HAP-1 (cell line): ENCODE measurements at regions not wholly inside any gene's neighbourhood (a gene's known extent, or its start where the extent isn't known, plus 50 kb on each side); places are given as distances from the start of the nearest gene placed in this dataset.

Source experiments
- DNase-seq, 2 experiments: peaks; one replicate each; pipeline ENCODE4 v3.0.0-alpha.2; 2016 to 2020; ENCODE audit warnings: low spot score in 2 of 2
- H3K27me3 ChIP-seq: fragments of 250-450 bp; sonication (Bioruptor Pico); 2 replicates; pipeline ENCODE4 v1.5.1; 2020; ENCODE audit warnings: low read depth, mild to moderate bottlenecking, moderate library complexity
- H3K36me3 ChIP-seq: fragments of 250-450 bp; sonication (Bioruptor Pico); replicated peaks from 2 replicates; pipeline ENCODE4 v1.5.1; 2020; ENCODE audit warnings: mild to moderate bottlenecking
- H3K4me1 ChIP-seq: fragments of 250-450 bp; sonication (Bioruptor Pico); 2 replicates; pipeline ENCODE4 v1.5.1; 2020; ENCODE audit warnings: mild to moderate bottlenecking
- H3K4me3 ChIP-seq: fragments of 250-450 bp; sonication (Bioruptor Pico); 2 replicates; pipeline ENCODE4 v1.5.1; 2020; ENCODE audit warnings: mild to moderate bottlenecking, moderate library complexity
- H3K9me3 ChIP-seq: fragments of 250-450 bp; sonication (Bioruptor Pico); 2 replicates; pipeline ENCODE4 v1.5.1; 2020; ENCODE audit warnings: mild to moderate bottlenecking, moderate library complexity
- in situ Hi-C: fragments of 300-500 bp; cut with MboI; formaldehyde crosslinking; loops from 3 replicates; pipeline ENCODE4 v1.14.3; 2020; ENCODE audit warnings: low sequenced_read_pairs, inconsistent platforms, mixed read lengths

GRCh38 chr1:38787041-38787440 lies 72.5 kb downstream of the RRAGC start:
- Histone ChIP-seq H3K4me3 (no peak overlapping the region), H3K4me1 (no peaks in the 10 kb centered on the region), H3K27me3 (peaks cover 12% of the 10 kb centered on the region), H3K36me3 (no peaks in the 10 kb centered on the region), H3K9me3 (no peaks in the 10 kb centered on the region)
- DNase-seq: no peak
- in situ Hi-C loops: no loop called here

- Histone ChIP-seq H3K36me3 (no peaks in the 10 kb centered on the region), H3K4me3 (no peak overlapping the region), H3K27me3 (peaks cover 13% of the 10 kb centered on the region), H3K4me1 (no peaks in the 10 kb centered on the region), H3K9me3 (no peaks in the 10 kb centered on the region)
- in situ Hi-C loops: no loop called here
- no peak for DNase-seq
Observed at GRCh38 chr1:38786040-38786436, 73.5 kb downstream of the RRAGC start.

GRCh38 chr1:38785285-38786039 lies 74.1 kb downstream of the RRAGC start:
- in situ Hi-C loops: no loop called here
- DNase-seq: no peak
- no peaks in the 10 kb centered on the region for H3K9me3 ChIP-seq
- H3K27me3 ChIP-seq: peaks cover 13% of the 10 kb centered on the region
- H3K4me3 ChIP-seq: no peak overlapping the region
- H3K36me3 ChIP-seq: no peaks in the 10 kb centered on the region
- no peaks in the 10 kb centered on the region for H3K4me1 ChIP-seq

GRCh38 chr1:38784452-38785284 lies 74.9 kb downstream of the RRAGC start:
- Histone ChIP-seq H3K4me3 (no peak overlapping the region), H3K36me3 (no peaks in the 10 kb centered on the region), H3K4me1 (no peaks in the 10 kb centered on the region), H3K27me3 (peaks cover 13% of the 10 kb centered on the region), H3K9me3 (no peaks in the 10 kb centered on the region)
- DNase-seq: no peak
- in situ Hi-C loops: no loop called here

- Histone ChIP-seq H3K9me3 (no peaks in the 10 kb centered on the region), H3K4me3 (no peak overlapping the region), H3K27me3 (peaks cover 13% of the 10 kb centered on the region), H3K36me3 (no peaks in the 10 kb centered on the region), H3K4me1 (no peaks in the 10 kb centered on the region)
- peak in 1 of 2 experiments; percentile 21 for DNase-seq
- in situ Hi-C loops: no loop called here
Observed at GRCh38 chr1:38783640-38784229, 75.8 kb downstream of the RRAGC start.

GRCh38 chr1:38781872-38782617 lies 77.5 kb downstream of the RRAGC start:
- in situ Hi-C loops: no loop called here
- Histone ChIP-seq H3K27me3 (peaks cover 16% of the 10 kb centered on the region), H3K4me1 (no peaks in the 10 kb centered on the region), H3K4me3 (no peak overlapping the region), H3K9me3 (no peaks in the 10 kb centered on the region), H3K36me3 (no peaks in the 10 kb centered on the region)
- DNase-seq: no peak

- DNase-seq: no peak
- Histone ChIP-seq H3K4me3 (no peak overlapping the region), H3K9me3 (no peaks in the 10 kb centered on the region), H3K36me3 (no peaks in the 10 kb centered on the region), H3K4me1 (no peaks in the 10 kb centered on the region), H3K27me3 (peaks cover 16% of the 10 kb centered on the region)
- in situ Hi-C loops: no loop called here
Observed at GRCh38 chr1:38780133-38780532, 79.4 kb downstream of the RRAGC start.

- H3K9me3 ChIP-seq: no peaks in the 10 kb centered on the region
- in situ Hi-C loops: no loop called here
- no peaks in the 10 kb centered on the region for H3K4me1 ChIP-seq
- H3K36me3 ChIP-seq: no peaks in the 10 kb centered on the region
- DNase-seq: no peak
- H3K4me3 ChIP-seq: no peak overlapping the region
- H3K27me3 ChIP-seq: peaks cover 16% of the 10 kb centered on the region
Observed at GRCh38 chr1:38779491-38779890, 80.1 kb downstream of the RRAGC start.

- no peaks in the 10 kb centered on the region for H3K9me3 ChIP-seq
Observed at GRCh38 chr1:38778521-38778920, 81.1 kb downstream of the RRAGC start.

GRCh38 chr1:38778051-38778450 lies 81.5 kb downstream of the RRAGC start:
- in situ Hi-C loops: no loop called here
- Histone ChIP-seq H3K4me3 (no peak overlapping the region), H3K36me3 (no peaks in the 10 kb centered on the region), H3K27me3 (peaks cover 13% of the 10 kb centered on the region), H3K9me3 (no peaks in the 10 kb centered on the region), H3K4me1 (no peaks in the 10 kb centered on the region)
- no peak for DNase-seq

More at GRCh38 chr1:38778521-38778920, 81.1 kb downstream of the RRAGC start:
- DNase-seq: no peak
- Histone ChIP-seq H3K36me3 (no peaks in the 10 kb centered on the region), H3K27me3 (peaks cover 16% of the 10 kb centered on the region), H3K4me1 (no peaks in the 10 kb centered on the region), H3K4me3 (no peak overlapping the region)
- in situ Hi-C loops: no loop called here

- Histone ChIP-seq H3K4me1 (no peaks in the 10 kb centered on the region), H3K4me3 (no peak overlapping the region), H3K9me3 (no peaks in the 10 kb centered on the region), H3K36me3 (no peaks in the 10 kb centered on the region), H3K27me3 (peaks cover 10% of the 10 kb centered on the region)
- in situ Hi-C loops: no loop called here
- no peak for DNase-seq
Observed at GRCh38 chr1:38777464-38777957, 82.1 kb downstream of the RRAGC start.

GRCh38 chr1:38776466-38777065 lies 83.0 kb downstream of the RRAGC start:
- in situ Hi-C loops: no loop called here
- H3K36me3 ChIP-seq: no peaks in the 10 kb centered on the region
- peaks cover 9% of the 10 kb centered on the region for H3K27me3 ChIP-seq
- DNase-seq: no peak
- H3K9me3 ChIP-seq: no peaks in the 10 kb centered on the region
- H3K4me1 ChIP-seq: no peaks in the 10 kb centered on the region
- H3K4me3 ChIP-seq: no peak overlapping the region

GRCh38 chr1:38775175-38775845 lies 84.3 kb downstream of the RRAGC start:
- Histone ChIP-seq H3K4me3 (no peak overlapping the region), H3K27me3 (peaks cover 11% of the 10 kb centered on the region), H3K36me3 (no peaks in the 10 kb centered on the region), H3K4me1 (no peaks in the 10 kb centered on the region), H3K9me3 (no peaks in the 10 kb centered on the region)
- no peak for DNase-seq
- in situ Hi-C loops: no loop called here
